OCI-LY1 (cell line): ENCODE measurements at regions not wholly inside any gene's neighbourhood (a gene's known extent, or its start where the extent isn't known, plus 50 kb on each side); places are given as distances from the start of the nearest gene placed in this dataset.

Source experiments
- H2AFZ ChIP-seq: fragments of 200-600 bp; sonication (generic), shearing (Covaris generic); 2 replicates; pipeline ENCODE4 v1.6.0; 2014; ENCODE audit warnings: antibody characterized with exemption, mild to moderate bottlenecking, low read length
- H3F3A ChIP-seq: fragments of 200-600 bp; sonication (generic), shearing (Covaris generic); 2 replicates; pipeline ENCODE4 v1.6.0; 2014; ENCODE audit warnings: mild to moderate bottlenecking, antibody characterized with exemption, low read length, moderate library complexity; ENCODE audit not compliant: insufficient read depth
- H3K27ac ChIP-seq: fragments of 200-600 bp; sonication (generic); 2 replicates; pipeline ENCODE4 v1.5.1; 2014; ENCODE audit warnings: low read length, mixed run types, mild to moderate bottlenecking, low read depth; ENCODE audit not compliant: poor library complexity, severe bottlenecking
- H3K27me3 ChIP-seq: fragments of 200-600 bp; sonication (generic); 2 replicates; pipeline ENCODE4 v1.6.0; 2014; ENCODE audit warnings: antibody characterized with exemption, mild to moderate bottlenecking, low read length, moderate library complexity; ENCODE audit not compliant: insufficient read depth
- H3K36me3 ChIP-seq: fragments of 200-600 bp; sonication (generic); 2 replicates; pipeline ENCODE4 v1.6.1; 2014; ENCODE audit warnings: mild to moderate bottlenecking, antibody characterized with exemption, low read length, moderate library complexity, mixed read lengths; ENCODE audit not compliant: insufficient read depth
- H3K4me1 ChIP-seq: fragments of 200-600 bp; sonication (generic); 2 replicates; pipeline ENCODE4 v1.5.1; 2014; ENCODE audit warnings: mild to moderate bottlenecking, low read length, moderate library complexity; ENCODE audit not compliant: insufficient read depth, severe bottlenecking
- H3K4me2 ChIP-seq: fragments of 200-600 bp; sonication (generic), shearing (Covaris generic); 2 replicates; pipeline ENCODE4 v1.6.1; 2014; ENCODE audit warnings: low read length
- H3K4me3 ChIP-seq: fragments of 200-600 bp; sonication (generic); 2 replicates; pipeline ENCODE4 v1.5.1; 2014; ENCODE audit warnings: low read length, low read depth, mild to moderate bottlenecking, mixed read lengths; ENCODE audit not compliant: poor library complexity, severe bottlenecking
- H3K79me2 ChIP-seq: fragments of 200-600 bp; shearing (Covaris generic); 2 replicates; pipeline ENCODE4 v1.6.1; 2016; ENCODE audit warnings: mixed run types, low read length, mixed read lengths; ENCODE audit not compliant: insufficient read depth
- H3K9ac ChIP-seq: fragments of 200-600 bp; sonication (generic), shearing (Covaris generic); 2 replicates; pipeline ENCODE4 v1.6.1; 2014; ENCODE audit warnings: mild to moderate bottlenecking, low read length, mixed read lengths
- H3K9me2 ChIP-seq: fragments of 200-600 bp; sonication (generic), shearing (Covaris generic); 2 replicates; pipeline ENCODE4 v1.6.1; 2014; ENCODE audit warnings: low read depth, mild to moderate bottlenecking, low read length, mixed read lengths
- H3K9me3 ChIP-seq: fragments of 200-600 bp; shearing (Covaris generic); 2 replicates; pipeline ENCODE4 v1.6.1; 2014; ENCODE audit warnings: low read length, mixed read lengths
- H4K20me1 ChIP-seq: fragments of 200-600 bp; sonication (generic), shearing (Covaris generic); 2 replicates; pipeline ENCODE4 v1.6.0; 2016; ENCODE audit warnings: mild to moderate bottlenecking, low read length; ENCODE audit not compliant: insufficient read depth
- CTCF ChIP-seq: fragments of 200-600 bp; sonication (generic), shearing (Covaris generic); IDR thresholded peaks from 2 replicates; pipeline ENCODE4 v1.5.1; 2017; ENCODE audit warnings: mild to moderate bottlenecking, antibody characterized with exemption, low read length, moderate library complexity, mixed read lengths
- EZH2 ChIP-seq: fragments of 200-600 bp; sonication (generic), shearing (Covaris generic); IDR thresholded peaks from 2 replicates; pipeline ENCODE4 v1.8.0; 2017; ENCODE audit warnings: borderline replicate concordance, mixed run types, mild to moderate bottlenecking, antibody characterized with exemption, low read length, moderate library complexity, mixed read lengths

GRCh38 chr2:8430628-8431027 is 251.2 kb upstream of the ID2 start:
- Histone ChIP-seq H4K20me1 (no peaks in the 10 kb centered on the region), H3K9me2 (no peaks in the 10 kb centered on the region), H3K27ac (no peak overlapping the region), H3F3A (no peaks in the 10 kb centered on the region), H3K27me3 (no peaks in the 10 kb centered on the region), H2AFZ (no peak overlapping the region), H3K79me2 (no peaks in the 10 kb centered on the region), H3K4me1 (peaks cover 26% of the 10 kb centered on the region), H3K9ac (no peak overlapping the region), H3K4me3 (no peak overlapping the region), H3K4me2 (no peak overlapping the region), H3K36me3 (no peaks in the 10 kb centered on the region; the same call in 1 of the 2 replicates), H3K9me3 (no peaks in the 10 kb centered on the region)
- no peak; the same call in 1 of the 2 replicates for TF ChIP-seq CTCF

GRCh38 chr2:8431446-8432125 is 250.3 kb upstream of the ID2 start:
- Histone ChIP-seq H3K9me3 (no peaks in the 10 kb centered on the region), H3K4me1 (peaks cover 35% of the 10 kb centered on the region), H4K20me1 (no peaks in the 10 kb centered on the region), H2AFZ (no peak overlapping the region), H3F3A (no peaks in the 10 kb centered on the region), H3K9ac (no peak overlapping the region), H3K9me2 (no peaks in the 10 kb centered on the region), H3K4me2 (no peak overlapping the region), H3K36me3 (peaks cover 1% of the 10 kb centered on the region), H3K27ac (peak overlapping the region; percentile 7), H3K79me2 (no peaks in the 10 kb centered on the region), H3K4me3 (no peak overlapping the region), H3K27me3 (no peaks in the 10 kb centered on the region)
- TF ChIP-seq EZH2 (no peak), CTCF (no peak)

- Histone ChIP-seq H3K27ac (no peak overlapping the region), H3F3A (no peaks in the 10 kb centered on the region), H3K4me3 (no peak overlapping the region), H3K36me3 (peaks cover 9% of the 10 kb centered on the region), H3K9ac (no peak overlapping the region), H3K79me2 (no peaks in the 10 kb centered on the region), H3K4me1 (peaks cover 38% of the 10 kb centered on the region), H3K27me3 (no peaks in the 10 kb centered on the region), H3K9me3 (no peaks in the 10 kb centered on the region), H4K20me1 (no peaks in the 10 kb centered on the region), H3K4me2 (0 out of 2 replicates have a peak overlapping the region, but pooled peaks have one; percentile 32), H3K9me2 (no peaks in the 10 kb centered on the region), H2AFZ (no peak overlapping the region)
- TF ChIP-seq EZH2 (no peak), CTCF (no peak)
Measured at GRCh38 chr2:8432706-8433336, 249.0 kb upstream of the ID2 start.
